Fibroblast of lung (primary cell): ENCODE measurements at regions not wholly inside any gene's neighbourhood (a gene's known extent, or its start where the extent isn't known, plus 50 kb on each side); places are given as distances from the start of the nearest gene placed in this dataset.

Experiments used
- EZH2 ChIP-seq: IDR thresholded peaks from 2 replicates; pipeline ENCODE4 v1.5.1; 2012; ENCODE audit warnings: low read length, control low read depth, mild to moderate bottlenecking; ENCODE audit errors: missing control alignments
- TF ChIP-seq, protein P1 (sequence below), 2 donors: IDR thresholded peaks in 1 of 2; conservative IDR thresholded peaks in 1 of 2; 1 replicate in 1 of 2; 2 replicates in 1 of 2; pipeline ENCODE4 v1.5.1; 2011 to 2012; ENCODE audit warnings: low read length in 2 of 2, control low read depth in 1 of 2, inconsistent platforms in 1 of 2, low read depth in 1 of 2, mild to moderate bottlenecking in 1 of 2

DNA sequence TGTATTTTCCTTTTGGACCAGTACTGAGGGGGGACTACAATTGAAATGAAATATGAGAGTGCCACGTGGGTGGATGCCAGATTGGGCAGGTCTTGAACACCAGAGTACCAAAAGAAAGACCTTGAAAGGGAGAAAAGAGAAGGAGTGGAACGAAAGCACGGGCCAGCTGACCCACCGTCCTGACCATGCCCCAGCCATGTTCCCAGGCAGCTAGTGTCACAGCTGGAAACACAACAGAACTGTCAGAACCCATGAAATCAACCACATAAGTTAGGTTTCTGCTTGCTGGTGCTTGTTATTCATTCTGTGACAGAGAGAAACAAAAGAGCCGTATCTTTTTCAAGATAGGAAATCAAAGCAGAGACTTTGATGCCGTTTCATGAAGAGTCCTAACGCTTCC lies 268.8 kb downstream of the MEX3B start:
- TF ChIP-seq, protein P1, sequence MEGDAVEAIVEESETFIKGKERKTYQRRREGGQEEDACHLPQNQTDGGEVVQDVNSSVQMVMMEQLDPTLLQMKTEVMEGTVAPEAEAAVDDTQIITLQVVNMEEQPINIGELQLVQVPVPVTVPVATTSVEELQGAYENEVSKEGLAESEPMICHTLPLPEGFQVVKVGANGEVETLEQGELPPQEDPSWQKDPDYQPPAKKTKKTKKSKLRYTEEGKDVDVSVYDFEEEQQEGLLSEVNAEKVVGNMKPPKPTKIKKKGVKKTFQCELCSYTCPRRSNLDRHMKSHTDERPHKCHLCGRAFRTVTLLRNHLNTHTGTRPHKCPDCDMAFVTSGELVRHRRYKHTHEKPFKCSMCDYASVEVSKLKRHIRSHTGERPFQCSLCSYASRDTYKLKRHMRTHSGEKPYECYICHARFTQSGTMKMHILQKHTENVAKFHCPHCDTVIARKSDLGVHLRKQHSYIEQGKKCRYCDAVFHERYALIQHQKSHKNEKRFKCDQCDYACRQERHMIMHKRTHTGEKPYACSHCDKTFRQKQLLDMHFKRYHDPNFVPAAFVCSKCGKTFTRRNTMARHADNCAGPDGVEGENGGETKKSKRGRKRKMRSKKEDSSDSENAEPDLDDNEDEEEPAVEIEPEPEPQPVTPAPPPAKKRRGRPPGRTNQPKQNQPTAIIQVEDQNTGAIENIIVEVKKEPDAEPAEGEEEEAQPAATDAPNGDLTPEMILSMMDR (conservative IDR thresholded peaks at IDR 0.05 in 1 of 2, IDR thresholded peaks at IDR 0.05 in 1 of 2; ENCODE audit: low read depth in 1 of 2, low read length in 2 of 2): no peak
- no peak for TF ChIP-seq EZH2
